PC-9 (cell line): ENCODE measurements at regions not wholly inside any gene's neighbourhood (a gene's known extent, or its start where the extent isn't known, plus 50 kb on each side); places are given as distances from the start of the nearest gene placed in this dataset.
A peak's percentile ranks its signal among the peaks of the same experiment; 100 is the strongest.
"Not testable (repeated sequence)": the region's sequence is repeated elsewhere in the genome, so short reads cannot be mapped to it uniquely, and the experiment has no call there.

ENCODE experiments used
- BruUV-seq: library from RNA; stranded (reverse); fragments of 400-500 nt; replicated peaks from 2 replicates; lab custom pipeline; 2021; lab: Mats Ljungman, UMichigan
- CTCF ChIA-PET: fragments of 300-600 bp; sonication (Branson Sonifier 250); formaldehyde crosslinking; loops from one replicate; lab custom pipeline; 2022; ENCODE audit warnings: antibody characterized with exemption; lab: Charles Lee
- POLR2A ChIA-PET: fragments of 300-600 bp; sonication (Branson Sonifier 250); formaldehyde crosslinking; loops from one replicate; lab custom pipeline; 2022; ENCODE audit warnings: antibody characterized with exemption; ENCODE audit not compliant: unreplicated experiment; lab: Charles Lee
- DNase-seq, 2 experiments: peaks; one replicate each; pipeline versions ENCODE4 v3.0.0 to v3.0.0-alpha.2; 2015 to 2022; ENCODE audit warnings: mixed read lengths in 1 of 2
- H2AFZ ChIP-seq: fragments of 200-600 bp; sonication (generic); 2 replicates; pipeline ENCODE4 v1.8.1; 2017; ENCODE audit warnings: antibody characterized with exemption
- H3F3A ChIP-seq: fragments of 200-600 bp; sonication (generic); 2 replicates; pipeline ENCODE4 v1.8.1; 2017; ENCODE audit warnings: antibody characterized with exemption, mild to moderate bottlenecking, low read depth; ENCODE audit not compliant: insufficient read depth
- H3K27ac ChIP-seq: fragments of 200-600 bp; sonication (generic); 2 replicates; pipeline ENCODE4 v1.6.1; 2016; ENCODE audit warnings: mixed run types
- H3K27me3 ChIP-seq: fragments of 200-600 bp; sonication (generic); 2 replicates; pipeline ENCODE4 v1.6.1; 2016; ENCODE audit warnings: low read depth, mixed run types; ENCODE audit not compliant: insufficient read depth
- H3K36me3 ChIP-seq: fragments of 200-600 bp; sonication (generic); 2 replicates; pipeline ENCODE4 v1.6.1; 2016; ENCODE audit warnings: low read depth, mixed run types
- H3K4me1 ChIP-seq: fragments of 200-600 bp; sonication (generic); replicated peaks from 2 replicates; pipeline ENCODE4 v1.6.1; 2016; ENCODE audit warnings: mixed run types; ENCODE audit not compliant: insufficient read depth
- H3K4me2 ChIP-seq: fragments of 200-600 bp; sonication (generic); 2 replicates; pipeline ENCODE4 v1.6.1; 2017; ENCODE audit warnings: mixed run types
- H3K4me3 ChIP-seq: fragments of 200-600 bp; sonication (generic); 2 replicates; pipeline ENCODE4 v1.6.1; 2016; ENCODE audit warnings: mixed run types
- H3K79me2 ChIP-seq: fragments of 200-600 bp; sonication (generic); 2 replicates; pipeline ENCODE4 v1.6.1; 2017; ENCODE audit warnings: low read depth, mixed run types
- H3K9me2 ChIP-seq: fragments of 200-600 bp; sonication (generic); 2 replicates; pipeline ENCODE4 v1.8.1; 2017; ENCODE audit warnings: mild to moderate bottlenecking; ENCODE audit not compliant: insufficient read depth
- H3K9me3 ChIP-seq: fragments of 200-600 bp; sonication (generic); 2 replicates; pipeline ENCODE4 v1.8.1; 2016; ENCODE audit warnings: low read depth; ENCODE audit not compliant: insufficient read depth
- H4K20me1 ChIP-seq: fragments of 200-600 bp; sonication (generic); 2 replicates; pipeline ENCODE4 v1.8.1; 2017; ENCODE audit not compliant: insufficient read depth
- EZH2 ChIP-seq: fragments of 200-600 bp; sonication (generic); IDR thresholded peaks from 2 replicates; pipeline ENCODE4 v1.8.0; 2017; ENCODE audit warnings: antibody characterized with exemption, low read depth
- intact Hi-C: fragments of 100-400 bp; cut with micrococcal nuclease; formaldehyde crosslinking; loops from one replicate; pipeline ENCODE4 v1.10.0; 2022; ENCODE audit not compliant: unreplicated experiment
- TF ChIP-seq, protein P1 (sequence below): fragments of 200-600 bp; sonication (generic); conservative IDR thresholded peaks from 2 replicates; pipeline ENCODE4 v1.6.1; 2017; ENCODE audit warnings: mixed run types, antibody characterized with exemption, mild to moderate bottlenecking, moderate library complexity

DNA sequence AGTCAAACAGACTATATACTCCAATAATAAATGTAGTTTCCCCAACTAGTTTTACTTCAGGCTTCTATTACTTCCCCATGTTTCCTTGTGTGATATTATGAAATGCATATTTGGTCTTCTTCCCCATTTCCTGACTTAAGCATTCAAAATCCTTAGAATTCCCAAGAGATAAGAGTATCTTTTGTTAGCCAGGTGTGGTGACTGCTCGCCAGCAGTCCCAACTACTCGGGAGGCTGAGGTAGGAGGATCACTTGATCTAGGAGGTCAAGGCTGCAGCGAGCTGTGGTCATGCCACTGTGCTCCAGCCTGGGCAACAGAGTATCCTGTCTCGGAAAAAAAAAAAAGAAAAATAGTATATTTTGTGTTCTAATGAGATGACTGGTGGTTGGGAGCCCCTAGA lies 72.7 kb upstream of the UBE2E2 start:
- POLR2A ChIA-PET: no interaction called here
- H3K9me2 ChIP-seq: no peaks in the 10 kb centered on the region
- intact Hi-C loops: loop anchor here (2.0 kb wide), 1 partner anchor 112 kb away; no protein-coding TSS in a partner anchor
- H4K20me1 ChIP-seq: no peaks in the 10 kb centered on the region
- H3K4me1 ChIP-seq: peaks cover 25% of the 10 kb centered on the region
- peak overlapping the region; percentile 74 for H3K4me2 ChIP-seq
- no peaks in the 10 kb centered on the region for H3K36me3 ChIP-seq
- H3K79me2 ChIP-seq: no peaks in the 10 kb centered on the region
- BruUV-seq: no TSS peak
- DNase-seq: no peak
- no peak overlapping the region for H3K4me3 ChIP-seq
- no peak overlapping the region for H3K27ac ChIP-seq
- TF ChIP-seq EZH2: no peak
- TF ChIP-seq, protein P1, sequence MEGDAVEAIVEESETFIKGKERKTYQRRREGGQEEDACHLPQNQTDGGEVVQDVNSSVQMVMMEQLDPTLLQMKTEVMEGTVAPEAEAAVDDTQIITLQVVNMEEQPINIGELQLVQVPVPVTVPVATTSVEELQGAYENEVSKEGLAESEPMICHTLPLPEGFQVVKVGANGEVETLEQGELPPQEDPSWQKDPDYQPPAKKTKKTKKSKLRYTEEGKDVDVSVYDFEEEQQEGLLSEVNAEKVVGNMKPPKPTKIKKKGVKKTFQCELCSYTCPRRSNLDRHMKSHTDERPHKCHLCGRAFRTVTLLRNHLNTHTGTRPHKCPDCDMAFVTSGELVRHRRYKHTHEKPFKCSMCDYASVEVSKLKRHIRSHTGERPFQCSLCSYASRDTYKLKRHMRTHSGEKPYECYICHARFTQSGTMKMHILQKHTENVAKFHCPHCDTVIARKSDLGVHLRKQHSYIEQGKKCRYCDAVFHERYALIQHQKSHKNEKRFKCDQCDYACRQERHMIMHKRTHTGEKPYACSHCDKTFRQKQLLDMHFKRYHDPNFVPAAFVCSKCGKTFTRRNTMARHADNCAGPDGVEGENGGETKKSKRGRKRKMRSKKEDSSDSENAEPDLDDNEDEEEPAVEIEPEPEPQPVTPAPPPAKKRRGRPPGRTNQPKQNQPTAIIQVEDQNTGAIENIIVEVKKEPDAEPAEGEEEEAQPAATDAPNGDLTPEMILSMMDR: no peak
- H3K9me3 ChIP-seq: no peaks in the 10 kb centered on the region
- H2AFZ ChIP-seq: no peak overlapping the region
- H3K27me3 ChIP-seq: peaks cover 19% of the 10 kb centered on the region; the same call in 1 of the 2 replicates
- CTCF ChIA-PET: no interaction called here
- 0 out of 2 replicates have a peak, but pooled peaks cover 5% of the 10 kb centered on the region for H3F3A ChIP-seq

DNA sequence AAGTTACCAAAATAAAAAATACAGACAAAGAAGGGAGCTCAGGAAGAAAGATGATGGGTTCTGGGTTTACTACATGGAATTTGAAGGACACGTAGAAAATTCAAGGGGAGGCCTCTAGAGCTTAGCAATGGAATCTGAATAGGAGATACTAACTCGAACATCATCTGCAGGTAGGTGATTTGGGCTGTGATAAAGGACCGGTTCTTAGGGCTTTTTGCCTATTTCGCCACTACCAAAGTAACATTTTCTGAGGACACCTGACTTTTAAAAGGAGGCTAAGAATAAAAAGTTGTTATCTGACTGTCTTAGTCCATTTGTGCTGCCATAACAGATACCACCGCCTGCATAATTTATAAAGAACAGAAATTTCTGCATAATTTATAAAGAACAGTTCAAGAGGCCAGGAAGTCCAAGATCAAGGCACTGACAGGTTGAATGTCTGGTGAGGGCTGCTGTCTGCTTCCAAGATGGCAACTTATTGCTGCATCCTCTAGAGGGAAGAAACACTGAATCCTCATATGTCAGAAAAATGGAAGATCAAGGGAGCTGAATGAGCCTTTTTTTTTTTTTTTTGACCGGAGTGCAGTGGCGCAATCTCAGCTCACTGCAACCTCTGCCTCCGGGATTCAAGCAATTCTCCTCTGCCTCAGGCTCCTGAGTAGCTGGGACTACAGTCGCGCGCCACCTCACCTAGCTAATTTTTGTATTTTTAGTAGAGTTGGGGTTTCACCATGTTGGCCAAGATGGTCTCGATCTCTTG lies 67.9 kb upstream of the UBE2E2 start:
- H3K27me3 ChIP-seq: 0 out of 2 replicates have a peak, but pooled peaks cover 6% of the 10 kb centered on the region
- H3K9me3 ChIP-seq: 0 out of 2 replicates have a peak, but pooled peaks cover 7% of the 10 kb centered on the region
- ChIA-PET CTCF (interaction anchor here (0.6 kb wide), 1 partner anchor 13 kb away, joined by 3 read pairs; no protein-coding TSS in a partner anchor), POLR2A (interaction anchor here (0.6 to 0.7 kb wide), 2 partner anchors 31 to 1876 kb away, joined by 4 to 7 read pairs; no protein-coding TSS in a partner anchor)
- intact Hi-C loops: no loop called here
- no peak overlapping the region for H3K4me2 ChIP-seq
- no peak overlapping the region for H3K27ac ChIP-seq
- no peaks in the 10 kb centered on the region for H3K9me2 ChIP-seq
- no peaks in the 10 kb centered on the region for H3K79me2 ChIP-seq
- no TSS peak for BruUV-seq
- no peaks in the 10 kb centered on the region for H4K20me1 ChIP-seq
- H3F3A ChIP-seq: no peaks in the 10 kb centered on the region; the same call in 1 of the 2 replicates
- H2AFZ ChIP-seq: no peak overlapping the region
- TF ChIP-seq EZH2: no peak
- TF ChIP-seq, protein P1: no peak
- no peak overlapping the region for H3K4me3 ChIP-seq
- peaks cover 9% of the 10 kb centered on the region for H3K4me1 ChIP-seq
- no peaks in the 10 kb centered on the region for H3K36me3 ChIP-seq
- DNase-seq: no peak

DNA sequence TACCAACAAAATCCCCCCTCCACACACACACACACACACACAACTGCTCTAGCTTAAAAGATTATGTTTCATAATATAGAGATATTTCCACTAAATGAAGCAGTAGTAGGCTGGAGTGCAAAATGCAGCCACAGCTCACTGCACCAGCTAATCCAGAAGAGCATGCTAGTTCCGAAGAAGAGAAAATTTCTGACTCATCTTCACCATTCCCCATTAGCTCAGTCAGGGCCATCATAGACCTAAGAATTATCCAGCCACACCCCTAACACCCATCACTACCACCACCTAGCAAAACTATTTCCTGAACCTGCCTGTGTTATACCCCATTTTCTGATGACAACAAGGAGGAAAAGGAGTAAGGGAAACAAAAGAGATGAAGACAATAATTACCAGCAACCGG lies 67.1 kb upstream of the UBE2E2 start:
- no peaks in the 10 kb centered on the region for H3K79me2 ChIP-seq
- no peaks in the 10 kb centered on the region for H3K9me2 ChIP-seq
- no TSS peak for BruUV-seq
- TF ChIP-seq, protein P1: no peak
- TF ChIP-seq EZH2: no peak
- intact Hi-C loops: no loop called here
- ChIA-PET CTCF (no interaction called here), POLR2A (no interaction called here)
- 0 out of 2 replicates have a peak, but pooled peaks cover 7% of the 10 kb centered on the region for H3K9me3 ChIP-seq
- H3K36me3 ChIP-seq: no peaks in the 10 kb centered on the region
- no peaks in the 10 kb centered on the region for H4K20me1 ChIP-seq
- no peak overlapping the region for H2AFZ ChIP-seq
- H3K4me2 ChIP-seq: no peak overlapping the region
- no peak for DNase-seq
- H3K27ac ChIP-seq: no peak overlapping the region
- H3K4me1 ChIP-seq: peaks cover under 1% of the 10 kb centered on the region; the same call in 1 of the 2 replicates
- H3K27me3 ChIP-seq: 0 out of 2 replicates have a peak, but pooled peaks cover 6% of the 10 kb centered on the region
- no peaks in the 10 kb centered on the region; the same call in 1 of the 2 replicates for H3F3A ChIP-seq
- no peak overlapping the region for H3K4me3 ChIP-seq

DNA sequence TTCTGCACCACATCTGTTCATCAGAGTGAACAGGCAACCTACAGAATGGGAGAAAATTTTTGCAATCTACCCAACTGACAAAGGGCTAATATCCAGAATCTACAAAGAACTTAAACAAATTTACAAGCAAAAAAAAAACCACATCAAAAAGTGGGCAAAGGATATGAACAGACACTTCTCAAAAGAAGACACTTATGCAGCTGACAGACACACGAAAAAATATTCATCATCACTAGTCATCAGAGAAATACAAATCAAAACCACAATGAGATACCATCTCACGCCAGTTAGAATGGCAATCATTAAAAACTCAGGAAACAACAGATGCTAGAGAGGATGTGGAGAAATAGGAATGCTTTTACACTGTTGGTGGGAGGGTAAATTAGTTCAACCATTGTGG lies 59.1 kb upstream of the UBE2E2 start:
- CTCF ChIA-PET, H4K20me1 ChIP-seq, H3K36me3 ChIP-seq, BruUV-seq, H3K4me3 ChIP-seq, H3K79me2 ChIP-seq, H3K9me2 ChIP-seq, H2AFZ ChIP-seq, H3K9me3 ChIP-seq, H3K27me3 ChIP-seq, DNase-seq, H3K4me1 ChIP-seq, H3K27ac ChIP-seq, H3K4me2 ChIP-seq, H3F3A ChIP-seq, POLR2A ChIA-PET, intact Hi-C loops: not testable (repeated sequence)
